ENCODE measurements at regions not wholly inside any gene's neighbourhood (a gene's known extent, or its start where the extent isn't known, plus 50 kb on each side); places are given as distances from the start of the nearest gene placed in this dataset.

DNA sequence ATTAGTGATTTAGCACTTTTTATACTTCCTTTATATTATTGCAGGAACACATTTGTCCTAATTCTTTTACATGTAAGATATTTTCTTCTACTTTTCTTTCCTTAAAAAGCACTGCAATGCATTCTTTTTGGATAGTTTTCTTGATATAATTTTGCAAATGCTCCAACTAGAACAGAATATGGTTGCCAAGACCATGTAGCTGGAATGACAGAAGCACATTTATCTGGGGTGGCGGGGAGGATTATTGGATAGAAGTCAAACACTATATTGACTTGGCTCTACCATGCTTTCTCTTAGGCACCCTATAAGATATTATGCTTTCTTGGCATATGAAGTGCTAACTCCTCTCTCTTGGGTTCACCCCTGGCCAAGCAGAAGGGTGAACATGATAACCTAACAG is 983.5 kb downstream of the FAT4 start:
- DNase-seq (ENCODE audit: low read depth in 2 of 2): no peak

DNA sequence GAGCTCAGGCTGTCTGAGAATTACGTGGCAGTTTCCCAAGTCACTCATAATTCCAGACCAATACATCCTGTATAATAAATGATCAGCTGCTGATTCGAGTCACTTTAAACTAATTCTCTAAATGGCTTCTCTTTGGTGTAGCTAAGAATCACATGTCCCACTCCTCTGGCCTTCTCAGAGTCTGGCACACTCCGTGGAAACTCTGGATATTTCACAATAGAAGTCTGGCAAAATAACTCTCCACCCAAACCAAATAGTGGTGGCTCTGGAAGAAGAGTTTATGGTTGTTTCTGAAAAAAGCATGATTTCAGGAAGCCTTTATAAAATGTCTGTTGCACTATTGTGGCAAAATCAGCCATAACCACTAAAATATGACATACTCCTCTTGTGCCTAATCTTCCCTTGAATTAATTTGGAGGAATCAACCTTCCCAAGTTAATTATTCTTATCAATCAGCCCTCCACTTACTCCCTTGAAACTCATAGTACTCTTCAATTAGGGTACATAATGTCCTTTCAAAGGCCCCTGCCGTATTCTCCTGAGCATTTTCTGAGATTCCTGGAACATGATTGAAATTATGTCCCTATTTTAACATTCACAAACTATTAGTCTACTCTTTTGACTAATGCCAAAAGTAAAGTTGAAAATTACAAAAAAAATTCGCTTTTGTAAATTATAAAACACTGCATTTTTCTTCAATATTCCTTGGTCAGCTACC is 991.6 kb downstream of the FAT4 start:
- DNase-seq (ENCODE audit: low read depth in 2 of 2): no peak

DNA sequence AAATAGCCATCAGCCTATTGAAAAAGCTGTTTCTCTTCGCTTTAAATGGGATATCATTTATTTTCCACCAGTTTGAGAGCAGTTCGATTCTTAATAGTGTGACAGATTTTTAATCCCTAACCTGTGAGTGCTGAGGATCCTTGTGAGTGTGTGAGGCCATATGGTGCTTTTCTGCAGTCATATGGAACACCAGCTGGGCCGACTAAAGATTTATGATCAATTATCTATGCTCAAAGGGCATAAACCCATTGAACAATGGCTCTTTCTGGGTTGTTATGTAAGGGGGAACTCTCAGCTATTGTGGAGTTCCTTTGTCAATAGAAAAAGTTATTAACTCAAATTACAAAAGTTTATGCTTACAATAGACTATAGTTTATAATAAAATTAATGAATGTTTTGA is 1003.6 kb downstream of the FAT4 start:
- DNase-seq (ENCODE audit: low read depth in 2 of 2): no peak

DNA sequence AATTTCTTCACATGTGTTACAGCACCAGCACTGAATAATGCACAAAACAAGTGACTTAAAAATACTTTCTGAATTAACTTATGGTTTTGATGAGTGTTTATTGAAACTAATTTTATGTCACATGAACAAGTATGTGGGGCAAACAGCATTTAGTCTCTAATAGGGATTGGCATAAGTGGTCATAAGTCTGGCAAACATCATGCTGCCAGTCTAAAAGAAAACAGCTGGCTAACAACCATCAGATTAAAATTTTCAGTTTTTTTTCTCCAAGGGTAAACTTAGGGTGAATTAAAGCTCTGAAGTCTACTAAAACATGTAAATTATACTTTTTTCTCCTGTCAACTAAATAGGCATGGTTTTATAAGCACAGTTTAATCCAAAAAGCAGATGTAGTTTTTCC is 1014.2 kb downstream of the FAT4 start:
- DNase-seq (ENCODE audit: low read depth in 2 of 2): no peak

DNA sequence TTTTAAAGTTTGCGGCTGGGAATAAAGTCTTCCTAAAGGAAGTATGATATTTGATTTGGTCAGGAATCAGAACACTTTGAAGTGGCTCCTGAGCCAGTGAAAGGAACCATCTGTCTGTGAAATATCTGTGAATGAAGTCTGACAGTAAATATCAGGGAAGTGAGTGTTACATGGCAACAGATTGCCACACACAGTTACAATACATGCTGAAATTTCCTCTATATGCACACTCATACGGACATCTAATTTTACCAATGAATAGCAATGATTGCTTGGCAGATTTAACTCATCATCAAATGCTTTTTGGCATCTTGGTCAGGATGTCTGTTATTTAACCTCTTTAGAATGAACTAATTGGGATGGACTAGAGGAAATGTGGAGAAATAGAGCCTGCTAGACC is 1023.8 kb downstream of the FAT4 start:
- DNase-seq (ENCODE audit: low read depth in 2 of 2): peak in 1 of 2 donors; percentile 0

DNA sequence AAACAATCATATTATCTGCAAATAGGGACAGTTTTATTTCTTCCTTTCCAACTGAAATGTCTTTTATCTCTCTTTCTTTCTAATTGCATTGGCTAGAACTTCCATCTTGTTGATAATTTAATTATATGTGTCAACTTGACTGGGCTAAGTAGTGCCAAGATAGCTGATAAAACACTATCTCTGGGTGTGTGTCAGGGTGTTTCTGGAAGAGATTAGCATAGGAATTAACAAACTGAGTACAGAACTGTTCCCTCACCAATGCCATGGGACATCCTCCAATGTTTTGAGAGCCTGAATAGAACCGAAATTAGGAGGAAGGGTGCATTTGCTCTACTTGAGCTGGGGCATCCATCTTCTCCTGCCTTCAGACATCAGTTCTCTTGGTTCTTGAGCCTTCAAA is 1027.2 kb downstream of the FAT4 start:
- DNase-seq (ENCODE audit: low read depth in 2 of 2): no peak

DNA sequence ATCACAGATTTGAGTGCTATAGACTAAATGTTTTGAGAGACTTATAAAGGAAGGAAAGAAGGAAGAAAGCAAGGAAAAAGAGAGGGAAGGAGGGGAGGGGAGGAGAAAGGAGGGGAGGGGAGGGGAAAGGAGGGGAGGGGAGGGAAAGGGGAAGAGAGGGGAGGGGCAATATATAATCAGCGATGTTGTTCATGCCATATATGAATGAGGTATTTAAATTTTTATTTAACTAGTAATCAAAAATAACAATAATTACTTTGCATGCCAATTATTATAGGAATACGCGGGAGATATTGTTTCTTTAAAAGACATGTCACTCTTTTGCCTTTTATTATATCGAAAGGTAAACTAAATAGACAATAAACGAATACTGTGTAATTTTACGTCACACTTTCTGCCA is 1029.7 kb downstream of the FAT4 start:
- no peak for DNase-seq (ENCODE audit: low read depth in 2 of 2)

DNA sequence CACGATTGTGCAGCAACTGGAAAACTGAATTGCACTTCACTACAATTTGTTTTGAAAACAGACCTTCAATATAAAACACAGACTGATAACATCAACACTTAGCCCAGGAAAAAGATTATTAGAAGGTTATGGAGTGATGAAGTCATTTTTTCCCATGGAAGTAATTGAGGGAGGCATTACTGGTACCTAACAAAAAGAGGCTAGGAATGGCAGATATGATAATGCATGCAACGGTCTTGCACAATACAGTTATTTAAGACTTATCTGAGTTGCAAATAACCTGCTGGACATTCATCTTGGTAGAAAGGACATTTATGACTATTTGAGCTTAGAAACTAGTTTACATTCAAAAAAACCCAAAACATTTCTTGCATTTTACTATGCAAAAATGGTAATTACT is 1031.9 kb downstream of the FAT4 start:
- DNase-seq (ENCODE audit: low read depth in 2 of 2): no peak

DNA sequence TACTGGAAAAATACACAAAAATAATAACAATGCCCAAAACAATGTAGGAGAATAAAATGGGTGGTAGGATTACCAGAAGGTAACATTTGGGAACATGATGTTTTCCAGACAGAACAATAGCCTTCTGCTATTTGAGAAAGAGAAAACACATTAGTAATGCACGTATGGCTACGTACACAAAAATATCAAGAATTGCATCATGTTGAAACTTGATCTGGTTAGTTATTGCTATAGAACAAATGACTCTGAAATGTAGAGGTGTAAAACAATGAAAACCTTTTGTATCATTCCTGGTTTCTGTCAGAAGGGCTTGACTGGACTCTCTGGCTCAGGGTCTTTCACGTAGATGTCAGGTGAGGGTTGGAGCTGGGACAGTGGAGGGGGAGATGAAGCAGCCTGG is 1040.0 kb downstream of the FAT4 start:
- no peak for DNase-seq (ENCODE audit: low read depth in 2 of 2)

DNA sequence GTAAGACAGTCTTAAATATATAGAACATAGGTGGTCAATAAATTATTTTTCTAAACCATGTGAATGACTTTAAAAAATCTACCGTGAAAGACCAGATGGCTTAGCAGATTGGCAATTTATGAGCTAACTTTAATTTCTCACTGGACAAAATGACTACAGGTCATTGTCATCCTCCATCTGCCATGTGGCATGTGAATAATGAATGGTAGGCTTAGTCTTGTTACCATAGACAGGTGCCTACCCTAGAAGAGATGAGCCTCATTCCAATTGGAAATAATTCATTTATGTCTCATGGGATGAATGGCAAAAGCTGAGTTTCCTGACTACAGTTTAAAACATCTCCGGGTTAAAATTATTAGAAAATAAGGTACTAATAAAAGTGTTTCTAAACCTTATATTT is 1043.3 kb downstream of the FAT4 start:
- DNase-seq (ENCODE audit: low read depth in 2 of 2): no peak

DNA sequence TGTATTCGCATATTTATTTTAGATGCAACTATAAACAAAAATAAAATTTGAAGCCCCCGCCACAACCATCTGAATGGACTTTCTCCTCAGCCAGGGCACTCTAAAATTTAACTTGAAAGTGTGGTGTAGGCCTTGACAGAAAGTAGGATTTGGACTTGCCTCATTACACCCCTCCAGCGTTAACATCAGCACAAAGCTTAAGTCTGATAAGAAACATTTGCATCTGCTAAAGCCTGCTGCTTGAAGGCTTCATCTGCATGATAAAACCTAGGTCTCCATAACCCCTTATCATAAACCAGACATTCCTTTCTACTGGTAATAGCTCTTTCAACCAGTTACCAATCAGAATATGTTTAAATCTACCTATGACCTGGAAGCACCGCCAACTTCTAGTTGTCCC is 1046.5 kb downstream of the FAT4 start:
- DNase-seq (ENCODE audit: low read depth in 2 of 2): no peak

DNA sequence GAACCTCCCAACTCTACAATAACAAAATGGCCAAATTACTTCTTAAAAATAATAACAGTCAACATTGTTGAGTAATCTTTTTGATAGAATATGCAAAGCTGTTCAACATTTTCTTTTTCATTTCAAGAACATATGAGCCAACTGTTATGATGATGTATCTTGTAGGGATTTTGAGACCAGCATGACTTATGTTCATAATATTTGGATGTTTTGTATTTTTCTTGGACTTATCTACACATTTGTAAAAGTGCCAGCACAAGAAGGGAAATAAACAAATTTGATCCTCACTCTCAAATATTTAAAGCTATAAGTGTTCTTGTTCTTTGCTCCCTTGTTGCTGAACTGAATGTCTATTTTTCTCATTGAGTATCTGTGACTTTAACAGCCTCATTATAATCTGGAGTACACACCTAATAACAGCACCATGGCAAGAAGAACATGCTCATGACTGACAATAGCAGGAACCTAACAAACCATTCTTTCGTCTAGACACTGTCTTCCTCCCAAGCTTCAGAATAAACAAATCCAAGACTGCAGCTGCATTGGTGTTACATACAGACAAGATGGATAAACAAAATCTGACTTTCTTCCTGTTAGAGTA is 1049.7 kb downstream of the FAT4 start:
- DNase-seq (ENCODE audit: low read depth in 2 of 2): peak in 1 of 2 donors; percentile 41

DNA sequence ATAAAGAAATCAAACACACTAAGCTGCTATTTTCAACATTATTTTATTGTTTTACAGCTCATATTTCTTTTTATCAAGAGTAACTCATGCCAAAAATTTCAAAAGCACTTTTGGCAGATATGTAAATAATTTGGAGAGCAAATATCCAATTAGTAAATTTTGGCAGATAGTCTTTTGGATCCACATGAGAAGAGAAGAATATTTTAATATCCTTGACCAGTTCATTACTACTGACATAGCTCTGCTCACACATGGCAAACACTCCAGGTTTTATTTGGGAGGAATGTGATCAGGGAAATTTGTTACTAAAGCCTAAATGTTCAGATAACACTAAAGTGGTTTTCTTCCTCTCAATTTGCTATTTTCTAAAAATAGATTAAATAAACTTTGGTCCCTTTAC is 1054.3 kb downstream of the FAT4 start:
- DNase-seq (ENCODE audit: low read depth in 2 of 2): no peak

DNA sequence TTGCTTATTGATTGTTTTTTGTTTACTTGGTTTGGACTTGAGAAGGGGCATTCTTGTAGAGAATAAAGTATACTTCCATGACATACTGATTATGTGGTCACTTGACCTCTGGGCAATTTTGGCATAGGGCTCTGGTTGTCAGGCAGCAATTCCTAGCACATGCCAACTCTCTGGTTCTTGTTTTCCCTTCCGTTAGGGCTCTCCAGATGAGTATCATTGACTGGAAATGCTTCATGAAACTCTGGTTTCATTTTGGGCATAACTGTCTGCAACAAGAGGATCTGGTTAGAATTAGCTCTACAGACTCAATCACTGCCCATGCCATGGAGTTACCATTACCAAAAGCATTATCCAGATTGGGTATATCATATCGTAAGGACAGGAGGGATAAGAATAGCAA is 1057.9 kb downstream of the FAT4 start:
- DNase-seq (ENCODE audit: low read depth in 2 of 2): no peak

DNA sequence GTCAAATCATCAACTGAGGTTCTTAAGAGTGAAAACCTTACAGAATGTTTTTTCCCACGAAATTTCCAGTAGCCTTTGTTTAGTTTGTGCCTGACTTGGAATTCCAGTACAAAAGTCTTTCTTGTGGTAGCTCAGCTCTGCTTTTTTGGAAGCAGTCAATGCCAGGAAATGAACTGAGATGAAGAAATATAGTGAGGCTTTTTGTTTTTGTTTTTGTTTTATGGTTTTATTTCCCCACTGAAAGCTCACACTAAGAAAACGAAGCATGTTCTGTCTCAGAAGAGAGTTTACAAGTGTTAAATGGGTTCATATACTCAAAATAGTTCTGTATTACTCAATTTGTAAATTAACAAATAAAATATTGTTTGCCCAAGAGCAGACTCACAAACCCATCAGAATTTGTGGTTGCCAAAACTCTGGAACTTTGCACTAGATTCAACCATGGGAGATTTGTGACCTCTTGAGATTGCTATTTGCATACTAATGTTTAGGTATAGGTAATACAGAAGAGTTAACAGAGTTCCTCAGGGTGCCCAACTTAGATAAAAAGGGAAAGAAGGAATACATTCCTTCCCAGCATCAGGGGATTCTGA is 1060.8 kb downstream of the FAT4 start:
- no peak for DNase-seq (ENCODE audit: low read depth in 2 of 2)

DNA sequence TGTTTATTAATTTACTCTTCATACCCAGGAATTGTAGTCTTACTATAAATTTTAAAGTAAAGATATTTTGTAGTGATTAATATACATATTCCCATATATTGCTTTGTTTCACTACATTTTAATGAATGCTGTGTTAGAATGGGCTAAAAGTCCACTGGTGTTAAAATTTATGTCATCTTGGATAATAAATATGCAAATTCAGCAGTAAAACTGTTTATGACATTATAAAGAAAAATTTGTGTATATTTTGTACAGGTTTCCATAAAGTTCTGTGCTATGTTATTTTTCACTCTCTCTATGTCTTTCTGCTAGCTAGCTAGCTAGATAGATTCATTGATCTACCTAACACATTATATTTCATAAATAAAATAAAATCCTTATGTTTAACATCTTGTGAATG is 1071.2 kb downstream of the FAT4 start:
- DNase-seq (ENCODE audit: low read depth in 2 of 2): no peak

DNA sequence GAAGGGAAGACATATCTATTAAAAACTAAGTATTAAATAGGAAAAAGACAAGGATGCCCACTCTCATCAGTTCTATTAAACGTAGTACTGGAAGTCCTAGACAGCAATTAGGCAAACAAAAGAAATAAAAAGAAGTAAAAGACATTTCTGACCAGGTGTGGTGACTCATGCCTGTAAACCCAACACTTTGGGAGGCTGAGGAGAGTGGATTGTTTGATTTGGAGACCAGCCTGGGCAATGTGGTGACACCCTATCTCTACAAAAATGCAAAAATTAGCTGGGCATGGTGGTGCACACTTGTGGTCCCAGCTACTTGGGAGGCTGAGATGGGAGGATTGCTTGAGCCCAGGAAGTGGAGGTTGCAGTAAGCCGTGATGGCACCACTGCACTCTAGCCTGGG is 1071.8 kb downstream of the FAT4 start:
- DNase-seq (ENCODE audit: low read depth in 2 of 2): no peak

DNA sequence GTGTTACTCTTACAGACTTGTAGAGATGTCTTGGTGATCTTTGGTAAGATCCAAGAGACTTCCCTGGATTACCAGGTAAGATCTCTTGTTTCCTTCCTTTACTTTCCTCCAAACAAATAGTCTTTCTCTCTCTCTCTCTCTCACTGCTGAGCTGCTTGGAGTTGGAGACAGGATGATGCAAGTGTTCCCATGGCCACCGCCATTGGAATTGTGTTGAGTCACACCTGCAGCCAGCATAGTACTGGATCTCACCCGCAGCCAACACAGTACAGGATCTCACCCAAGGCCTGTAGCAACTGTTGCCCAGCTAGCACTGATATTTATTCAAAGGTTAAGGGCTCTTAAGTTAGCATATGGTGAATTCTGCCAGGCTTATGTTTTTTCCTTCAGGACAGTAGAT is 1080.9 kb downstream of the FAT4 start:
- no peak for DNase-seq (ENCODE audit: low read depth in 2 of 2)

DNA sequence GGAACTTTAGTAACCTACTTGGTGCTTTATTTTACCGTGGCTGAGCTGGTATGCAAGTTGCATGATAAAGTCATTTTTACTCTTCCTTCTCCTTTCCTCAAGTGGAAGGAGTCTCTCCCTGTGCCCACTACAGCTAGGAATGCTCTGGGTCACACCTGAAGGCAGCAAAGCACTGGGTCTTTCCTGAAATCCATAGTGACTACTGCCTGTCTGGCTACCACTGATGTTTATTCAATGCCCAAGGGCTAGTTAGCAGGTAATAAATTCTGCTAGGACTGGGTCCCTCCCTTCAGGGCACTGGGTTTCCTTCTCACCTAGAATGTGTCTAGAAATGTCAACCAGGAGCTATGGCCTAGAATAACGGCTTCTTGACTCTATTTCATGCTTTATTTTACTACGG is 1081.4 kb downstream of the FAT4 start:
- no peak for DNase-seq (ENCODE audit: low read depth in 2 of 2)

DNA sequence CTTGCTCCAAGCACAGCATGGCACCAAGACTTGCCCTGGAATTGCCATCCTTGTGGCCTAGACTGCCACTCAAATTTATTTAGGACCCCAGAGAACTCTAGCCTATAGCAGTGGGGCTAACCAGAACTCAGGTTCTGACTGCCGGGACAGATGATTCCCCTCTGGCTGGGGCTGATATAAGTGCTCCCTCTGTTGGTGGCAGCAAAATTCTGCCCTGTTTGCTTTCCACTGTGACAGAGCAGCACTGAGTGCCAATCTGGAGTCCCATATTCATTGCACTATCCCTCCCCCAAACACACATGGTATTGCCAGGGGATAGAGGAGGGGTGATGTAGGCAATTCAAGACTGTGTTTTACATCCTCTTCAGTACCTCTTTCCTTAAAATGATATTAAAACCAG is 1081.9 kb downstream of the FAT4 start:
- no peak for DNase-seq (ENCODE audit: low read depth in 2 of 2)

DNA sequence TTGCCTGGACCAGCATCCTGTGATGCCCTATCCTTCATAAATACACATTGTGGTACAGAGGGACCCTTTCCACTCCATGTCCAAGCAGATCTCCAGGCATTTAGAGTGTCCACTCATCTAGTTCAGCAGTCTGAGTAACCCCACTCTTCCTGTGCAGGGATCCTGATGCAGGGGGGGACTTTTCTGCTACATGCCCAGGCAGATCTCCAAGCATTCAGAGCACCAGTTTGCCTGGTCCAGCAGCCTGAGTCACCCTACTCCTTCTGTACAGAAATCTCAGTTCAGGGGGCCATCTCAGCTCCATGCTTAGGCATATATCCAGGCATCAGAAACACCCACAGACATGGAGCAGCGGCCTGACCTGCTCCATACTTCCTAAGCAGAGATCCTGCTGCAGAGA is 1089.8 kb downstream of the FAT4 start:
- DNase-seq (ENCODE audit: low read depth in 2 of 2): peak in 1 of 2 donors; percentile 1

DNA sequence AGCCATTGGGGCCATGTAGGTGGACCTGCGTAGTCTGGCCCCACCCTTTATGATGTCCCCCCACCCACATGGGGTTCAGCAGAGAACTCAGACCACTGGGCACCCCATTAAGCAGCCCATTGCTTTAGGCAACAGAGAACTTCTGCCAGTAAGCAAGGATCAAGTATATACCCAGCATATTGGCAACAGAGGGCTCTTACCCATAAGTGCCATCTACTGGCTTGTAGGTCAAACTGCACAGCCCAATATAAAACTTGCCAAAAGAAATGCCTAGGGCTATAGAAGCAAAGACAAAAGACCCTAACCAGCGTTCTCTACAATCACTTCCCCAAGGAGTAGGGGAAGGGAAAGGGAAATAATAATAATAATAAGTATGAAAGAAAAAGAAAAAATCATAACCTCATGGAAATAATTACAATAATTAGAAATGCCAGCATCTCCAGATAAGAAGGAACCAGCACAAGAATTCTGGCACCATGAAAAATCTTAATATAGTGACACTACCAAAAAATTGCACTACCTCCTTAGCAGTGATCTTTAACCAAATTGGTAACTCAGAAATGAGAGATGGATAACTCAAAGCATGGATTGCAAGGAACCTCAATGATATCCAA is 1090.7 kb downstream of the FAT4 start:
- DNase-seq (ENCODE audit: low read depth in 2 of 2): peak; percentile 8 to 33

DNA sequence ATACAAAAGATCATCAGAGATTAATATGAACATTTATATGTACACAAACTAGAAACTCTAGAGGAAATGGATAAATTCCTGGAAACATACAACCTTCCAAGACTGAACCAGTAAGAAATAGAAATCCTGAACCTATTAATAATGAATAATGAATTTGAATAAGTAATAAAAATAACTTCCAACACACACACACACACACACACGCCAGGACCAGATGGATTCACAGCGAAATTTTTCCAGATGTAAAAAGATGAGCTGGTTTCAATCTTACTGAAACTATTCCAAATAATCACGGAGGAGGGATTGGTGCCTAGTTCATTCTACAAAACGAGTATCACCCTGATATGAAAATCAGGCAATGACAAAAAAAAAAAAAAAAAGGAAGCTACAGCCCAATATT is 1095.0 kb downstream of the FAT4 start:
- DNase-seq (ENCODE audit: low read depth in 2 of 2): no peak

Data from lung microvascular endothelial cell (primary cell).